ENCODE measurements at regions not wholly inside any gene's neighbourhood (a gene's known extent, or its start where the extent isn't known, plus 50 kb on each side); places are given as distances from the start of the nearest gene placed in this dataset.

DNA sequence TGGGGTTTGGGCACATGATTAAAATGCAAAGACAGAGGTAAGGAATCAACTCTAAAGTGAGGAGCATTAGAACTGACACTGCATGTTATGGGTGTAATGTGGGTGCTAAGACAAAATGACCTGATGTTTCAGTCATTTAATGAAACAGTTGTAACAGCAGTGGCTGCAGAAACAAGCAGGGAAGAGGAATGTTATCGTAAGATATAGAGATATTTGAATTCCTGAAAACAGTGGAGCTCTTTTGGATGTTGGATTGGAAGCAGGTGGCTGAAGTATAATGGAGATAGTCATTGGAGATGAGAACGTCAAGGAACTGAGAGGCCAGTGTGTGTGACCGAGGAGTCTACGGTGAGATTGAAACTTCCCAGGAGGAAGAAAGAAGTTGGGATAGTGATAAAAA is 1065.2 kb downstream of the ZPLD1 start (continued):
- TF ChIP-seq, protein P1, sequence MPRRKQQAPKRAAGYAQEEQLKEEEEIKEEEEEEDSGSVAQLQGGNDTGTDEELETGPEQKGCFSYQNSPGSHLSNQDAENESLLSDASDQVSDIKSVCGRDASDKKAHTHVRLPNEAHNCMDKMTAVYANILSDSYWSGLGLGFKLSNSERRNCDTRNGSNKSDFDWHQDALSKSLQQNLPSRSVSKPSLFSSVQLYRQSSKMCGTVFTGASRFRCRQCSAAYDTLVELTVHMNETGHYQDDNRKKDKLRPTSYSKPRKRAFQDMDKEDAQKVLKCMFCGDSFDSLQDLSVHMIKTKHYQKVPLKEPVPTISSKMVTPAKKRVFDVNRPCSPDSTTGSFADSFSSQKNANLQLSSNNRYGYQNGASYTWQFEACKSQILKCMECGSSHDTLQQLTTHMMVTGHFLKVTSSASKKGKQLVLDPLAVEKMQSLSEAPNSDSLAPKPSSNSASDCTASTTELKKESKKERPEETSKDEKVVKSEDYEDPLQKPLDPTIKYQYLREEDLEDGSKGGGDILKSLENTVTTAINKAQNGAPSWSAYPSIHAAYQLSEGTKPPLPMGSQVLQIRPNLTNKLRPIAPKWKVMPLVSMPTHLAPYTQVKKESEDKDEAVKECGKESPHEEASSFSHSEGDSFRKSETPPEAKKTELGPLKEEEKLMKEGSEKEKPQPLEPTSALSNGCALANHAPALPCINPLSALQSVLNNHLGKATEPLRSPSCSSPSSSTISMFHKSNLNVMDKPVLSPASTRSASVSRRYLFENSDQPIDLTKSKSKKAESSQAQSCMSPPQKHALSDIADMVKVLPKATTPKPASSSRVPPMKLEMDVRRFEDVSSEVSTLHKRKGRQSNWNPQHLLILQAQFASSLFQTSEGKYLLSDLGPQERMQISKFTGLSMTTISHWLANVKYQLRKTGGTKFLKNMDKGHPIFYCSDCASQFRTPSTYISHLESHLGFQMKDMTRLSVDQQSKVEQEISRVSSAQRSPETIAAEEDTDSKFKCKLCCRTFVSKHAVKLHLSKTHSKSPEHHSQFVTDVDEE (CRISPR knock-in tag; IDR thresholded peaks at IDR 0.05), result no peak
- TF ChIP-seq ZFP30 (CRISPR knock-in tag; IDR thresholded peaks at IDR 0.05), result no peak

DNA sequence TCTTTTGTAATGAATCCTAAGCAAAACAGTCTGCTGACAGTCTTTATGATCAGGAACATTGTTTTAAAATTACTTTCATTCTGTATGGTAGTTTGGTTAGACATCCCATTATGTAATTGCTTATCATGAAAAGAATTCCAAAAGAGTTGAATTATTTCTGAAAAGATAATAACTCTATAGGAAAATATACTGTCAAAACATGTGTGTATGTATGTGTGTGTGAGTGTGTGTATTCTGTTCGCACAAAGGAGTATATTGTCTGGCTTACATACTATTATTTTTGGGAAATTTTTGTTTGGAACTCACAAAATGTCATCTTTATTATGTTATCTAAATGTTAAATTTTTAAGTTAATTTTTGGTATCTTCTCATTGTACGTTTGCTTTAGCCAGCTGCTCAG is 1075.9 kb downstream of the ZPLD1 start:
- TF ChIP-seq, protein P2, sequence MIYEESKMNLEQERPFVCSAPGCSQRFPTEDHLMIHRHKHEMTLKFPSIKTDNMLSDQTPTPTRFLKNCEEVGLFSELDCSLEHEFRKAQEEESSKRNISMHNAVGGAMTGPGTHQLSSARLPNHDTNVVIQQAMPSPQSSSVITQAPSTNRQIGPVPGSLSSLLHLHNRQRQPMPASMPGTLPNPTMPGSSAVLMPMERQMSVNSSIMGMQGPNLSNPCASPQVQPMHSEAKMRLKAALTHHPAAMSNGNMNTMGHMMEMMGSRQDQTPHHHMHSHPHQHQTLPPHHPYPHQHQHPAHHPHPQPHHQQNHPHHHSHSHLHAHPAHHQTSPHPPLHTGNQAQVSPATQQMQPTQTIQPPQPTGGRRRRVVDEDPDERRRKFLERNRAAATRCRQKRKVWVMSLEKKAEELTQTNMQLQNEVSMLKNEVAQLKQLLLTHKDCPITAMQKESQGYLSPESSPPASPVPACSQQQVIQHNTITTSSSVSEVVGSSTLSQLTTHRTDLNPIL (CRISPR knock-in tag; IDR thresholded peaks at IDR 0.05; ENCODE audit: low read depth), result no peak
- TF ChIP-seq ZFP30 (CRISPR knock-in tag; IDR thresholded peaks at IDR 0.05) (no peak), TOX (CRISPR knock-in tag; IDR thresholded peaks at IDR 0.05; ENCODE audit: borderline replicate concordance) (no peak), ZFP3 (CRISPR knock-in tag; IDR thresholded peaks at IDR 0.05) (no peak), ZNF8 (CRISPR knock-in tag; IDR thresholded peaks at IDR 0.05) (no peak), RARB (CRISPR knock-in tag; IDR thresholded peaks at IDR 0.05) (no peak), ZNF565 (CRISPR knock-in tag; conservative IDR thresholded peaks at IDR 0.05; ENCODE audit: low read depth) (no peak), ARNTL (CRISPR knock-in tag; IDR thresholded peaks at IDR 0.05; ENCODE audit: borderline replicate concordance, low read depth) (no peak), BACH2 (CRISPR knock-in tag; IDR thresholded peaks at IDR 0.05; ENCODE audit: borderline replicate concordance) (no peak), ZC3H10 (CRISPR knock-in tag; IDR thresholded peaks at IDR 0.05) (no peak), ZNF70 (CRISPR knock-in tag; IDR thresholded peaks at IDR 0.05) (no peak)
- TF ChIP-seq, protein P1 (CRISPR knock-in tag; IDR thresholded peaks at IDR 0.05), result no peak
- TF ChIP-seq, protein P3, sequence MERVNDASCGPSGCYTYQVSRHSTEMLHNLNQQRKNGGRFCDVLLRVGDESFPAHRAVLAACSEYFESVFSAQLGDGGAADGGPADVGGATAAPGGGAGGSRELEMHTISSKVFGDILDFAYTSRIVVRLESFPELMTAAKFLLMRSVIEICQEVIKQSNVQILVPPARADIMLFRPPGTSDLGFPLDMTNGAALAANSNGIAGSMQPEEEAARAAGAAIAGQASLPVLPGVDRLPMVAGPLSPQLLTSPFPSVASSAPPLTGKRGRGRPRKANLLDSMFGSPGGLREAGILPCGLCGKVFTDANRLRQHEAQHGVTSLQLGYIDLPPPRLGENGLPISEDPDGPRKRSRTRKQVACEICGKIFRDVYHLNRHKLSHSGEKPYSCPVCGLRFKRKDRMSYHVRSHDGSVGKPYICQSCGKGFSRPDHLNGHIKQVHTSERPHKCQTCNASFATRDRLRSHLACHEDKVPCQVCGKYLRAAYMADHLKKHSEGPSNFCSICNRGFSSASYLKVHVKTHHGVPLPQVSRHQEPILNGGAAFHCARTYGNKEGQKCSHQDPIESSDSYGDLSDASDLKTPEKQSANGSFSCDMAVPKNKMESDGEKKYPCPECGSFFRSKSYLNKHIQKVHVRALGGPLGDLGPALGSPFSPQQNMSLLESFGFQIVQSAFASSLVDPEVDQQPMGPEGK (CRISPR knock-in tag; IDR thresholded peaks at IDR 0.05; ENCODE audit: borderline replicate concordance), result no peak
- TF ChIP-seq, protein P4, sequence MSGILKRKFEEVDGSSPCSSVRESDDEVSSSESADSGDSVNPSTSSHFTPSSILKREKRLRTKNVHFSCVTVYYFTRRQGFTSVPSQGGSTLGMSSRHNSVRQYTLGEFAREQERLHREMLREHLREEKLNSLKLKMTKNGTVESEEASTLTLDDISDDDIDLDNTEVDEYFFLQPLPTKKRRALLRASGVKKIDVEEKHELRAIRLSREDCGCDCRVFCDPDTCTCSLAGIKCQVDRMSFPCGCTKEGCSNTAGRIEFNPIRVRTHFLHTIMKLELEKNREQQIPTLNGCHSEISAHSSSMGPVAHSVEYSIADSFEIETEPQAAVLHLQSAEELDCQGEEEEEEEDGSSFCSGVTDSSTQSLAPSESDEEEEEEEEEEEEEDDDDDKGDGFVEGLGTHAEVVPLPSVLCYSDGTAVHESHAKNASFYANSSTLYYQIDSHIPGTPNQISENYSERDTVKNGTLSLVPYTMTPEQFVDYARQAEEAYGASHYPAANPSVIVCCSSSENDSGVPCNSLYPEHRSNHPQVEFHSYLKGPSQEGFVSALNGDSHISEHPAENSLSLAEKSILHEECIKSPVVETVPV (CRISPR knock-in tag; IDR thresholded peaks at IDR 0.05), result no peak
- TF ChIP-seq, protein P5, sequence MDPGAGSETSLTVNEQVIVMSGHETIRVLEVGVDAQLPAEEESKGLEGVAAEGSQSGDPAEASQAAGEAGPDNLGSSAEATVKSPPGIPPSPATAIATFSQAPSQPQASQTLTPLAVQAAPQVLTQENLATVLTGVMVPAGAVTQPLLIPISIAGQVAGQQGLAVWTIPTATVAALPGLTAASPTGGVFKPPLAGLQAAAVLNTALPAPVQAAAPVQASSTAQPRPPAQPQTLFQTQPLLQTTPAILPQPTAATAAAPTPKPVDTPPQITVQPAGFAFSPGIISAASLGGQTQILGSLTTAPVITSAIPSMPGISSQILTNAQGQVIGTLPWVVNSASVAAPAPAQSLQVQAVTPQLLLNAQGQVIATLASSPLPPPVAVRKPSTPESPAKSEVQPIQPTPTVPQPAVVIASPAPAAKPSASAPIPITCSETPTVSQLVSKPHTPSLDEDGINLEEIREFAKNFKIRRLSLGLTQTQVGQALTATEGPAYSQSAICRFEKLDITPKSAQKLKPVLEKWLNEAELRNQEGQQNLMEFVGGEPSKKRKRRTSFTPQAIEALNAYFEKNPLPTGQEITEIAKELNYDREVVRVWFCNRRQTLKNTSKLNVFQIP (CRISPR knock-in tag; IDR thresholded peaks at IDR 0.05; ENCODE audit: borderline replicate concordance, low read depth), result no peak
- ATAC-seq, result no peak

DNA sequence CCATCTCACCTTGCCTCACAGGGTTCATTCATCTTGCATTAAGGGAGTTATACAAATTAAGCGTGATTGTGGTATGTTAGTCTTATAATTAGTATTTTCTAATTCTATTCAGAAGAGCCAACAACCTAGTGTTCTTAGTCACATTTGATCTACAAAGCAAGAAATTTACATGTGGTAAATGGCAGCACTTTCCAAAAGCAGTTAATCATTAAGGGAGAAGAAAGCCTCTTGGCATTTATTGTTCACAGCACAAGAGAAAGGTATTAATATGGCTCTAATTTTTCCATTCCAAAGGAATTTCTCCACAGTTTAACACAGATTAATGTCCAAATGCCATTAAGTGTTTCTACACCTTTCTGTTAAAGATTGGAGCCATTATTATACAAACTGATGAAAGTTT is 1077.1 kb downstream of the ZPLD1 start:
- no peak for ATAC-seq
- TF ChIP-seq SNAI2 (CRISPR knock-in tag; IDR thresholded peaks at IDR 0.05) (no peak), BACH2 (CRISPR knock-in tag; IDR thresholded peaks at IDR 0.05; ENCODE audit: borderline replicate concordance) (no peak), PPARA (CRISPR knock-in tag; IDR thresholded peaks at IDR 0.05; ENCODE audit: borderline replicate concordance) (no peak)
- TF ChIP-seq, protein P4 (CRISPR knock-in tag; IDR thresholded peaks at IDR 0.05), result no peak
- TF ChIP-seq, protein P1 (CRISPR knock-in tag; IDR thresholded peaks at IDR 0.05), result no peak
- TF ChIP-seq, protein P5 (CRISPR knock-in tag; IDR thresholded peaks at IDR 0.05; ENCODE audit: borderline replicate concordance, low read depth), result no peak
